GM19395 (cell line): ENCODE measurements at regions not wholly inside any gene's neighbourhood (a gene's known extent, or its start where the extent isn't known, plus 50 kb on each side); places are given as distances from the start of the nearest gene placed in this dataset.

Experiments used
- ATAC-seq: cut with Tn5 transposase; IDR thresholded peaks from one replicate; pipeline ENCODE4 v1.9.1; 2021; ENCODE audit warnings: mild to moderate bottlenecking, moderate library complexity; ENCODE audit not compliant: unreplicated experiment

DNA sequence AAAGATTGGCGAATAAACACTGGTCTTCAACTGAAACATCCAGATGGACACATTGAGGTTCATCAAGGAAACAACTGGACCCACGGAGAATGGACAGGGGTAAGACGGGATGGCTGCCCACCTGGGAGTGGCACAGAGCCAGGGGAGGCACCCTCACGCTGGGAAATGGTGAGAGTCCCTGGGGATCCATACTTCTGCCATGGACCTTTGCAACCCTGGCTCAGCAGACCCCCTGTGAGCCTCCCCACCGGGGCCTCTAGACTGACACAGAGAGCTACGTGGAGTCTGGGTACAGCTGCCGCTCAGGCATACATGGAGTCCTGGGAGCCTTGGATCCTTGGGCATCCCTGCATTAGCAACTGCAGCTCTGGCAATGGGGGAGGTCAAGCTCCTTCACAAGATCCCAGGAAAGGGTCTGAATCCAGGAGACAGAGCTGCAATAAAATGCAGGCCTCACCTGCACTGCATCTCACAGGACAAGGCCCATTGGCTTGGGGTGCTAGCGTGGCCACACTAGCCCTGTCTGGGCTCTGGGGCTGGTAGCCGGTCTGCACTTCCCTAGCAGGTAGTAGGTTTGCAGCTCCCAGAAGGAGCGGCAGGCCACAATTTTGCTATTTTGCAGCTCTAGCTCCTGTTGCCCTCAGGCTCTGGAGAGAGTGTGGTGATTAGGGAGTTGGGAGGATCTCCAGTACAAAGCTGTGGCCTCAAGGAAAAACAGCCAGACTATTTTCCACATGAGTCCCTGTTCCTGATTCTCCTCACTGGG lies 496.4 kb upstream of the LRRC4C start:
- no peak for ATAC-seq

DNA sequence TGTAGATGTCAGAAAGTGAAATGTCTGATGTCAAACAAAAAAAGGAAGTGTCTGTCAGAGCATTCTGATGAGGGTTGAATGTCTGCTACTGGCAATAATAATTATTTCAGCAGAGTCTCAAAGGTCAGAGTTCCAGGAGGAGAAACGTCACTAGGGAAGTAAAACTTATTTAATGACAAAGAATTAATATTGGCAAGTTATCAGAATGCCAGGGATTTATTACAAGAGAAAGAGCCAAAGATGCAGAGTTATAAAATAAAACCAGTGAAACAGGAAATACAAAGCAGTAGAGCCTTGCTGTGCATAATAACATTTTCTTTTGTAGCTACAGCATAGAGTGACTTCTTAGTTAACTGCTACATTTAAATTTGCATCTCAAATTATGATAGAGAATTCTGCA lies 504.0 kb upstream of the LRRC4C start:
- ATAC-seq = no peak

- no peak for ATAC-seq
These were observed 511.2 kb upstream of the LRRC4C start for GRCh38 chr11:41970681-41971080.

- ATAC-seq = no peak
These were observed 512.1 kb upstream of the LRRC4C start for GRCh38 chr11:41971592-41971991.

GRCh38 chr11:41978945-41979344 lies 519.5 kb upstream of the LRRC4C start:
- no peak for ATAC-seq

- no peak for ATAC-seq
These were observed 521.3 kb upstream of the LRRC4C start for GRCh38 chr11:41980741-41981140.

DNA sequence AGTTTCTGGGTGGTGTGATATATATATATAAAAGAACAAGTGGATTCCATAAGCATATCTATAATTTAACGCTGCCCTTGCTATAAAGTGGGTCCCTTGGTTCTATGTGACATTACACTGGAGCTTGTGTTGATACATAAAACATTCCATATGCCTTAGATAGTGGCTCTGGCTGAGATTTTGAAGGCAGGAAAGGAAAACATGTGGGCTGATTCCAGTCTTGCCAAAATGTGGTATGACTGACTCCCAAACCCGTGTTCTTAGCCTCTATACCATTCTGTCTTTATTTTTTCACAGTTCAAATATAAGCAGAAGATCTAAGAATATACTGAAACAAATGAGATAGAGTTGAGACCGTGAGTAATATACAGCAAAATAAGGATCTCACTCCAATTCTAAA lies 522.8 kb upstream of the LRRC4C start:
- no peak for ATAC-seq

- ATAC-seq = no peak
These were observed 523.5 kb upstream of the LRRC4C start for GRCh38 chr11:41982975-41983374.

GRCh38 chr11:41983475-41983874 lies 524.0 kb upstream of the LRRC4C start:
- no peak for ATAC-seq

- no peak for ATAC-seq
These were observed 524.6 kb upstream of the LRRC4C start for GRCh38 chr11:41984023-41984422.

DNA sequence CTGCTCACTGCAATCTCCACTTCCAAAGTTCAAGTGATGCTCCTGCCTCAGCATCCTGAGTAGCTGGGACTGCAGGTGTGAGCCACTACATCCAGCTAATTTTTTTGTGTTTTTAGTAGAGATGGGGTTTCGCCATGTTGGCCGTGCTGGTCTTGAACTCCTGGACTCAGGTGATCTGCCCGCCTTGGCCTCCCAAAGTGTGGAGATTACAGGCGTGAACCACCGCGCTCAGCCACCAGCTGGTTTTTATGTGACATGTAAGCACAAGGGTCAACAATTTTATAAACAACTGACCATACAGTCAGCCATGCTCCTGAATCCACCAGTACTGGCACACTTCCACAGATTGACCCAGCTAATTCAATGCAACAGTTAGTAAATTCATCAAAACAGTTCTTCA lies 526.3 kb upstream of the LRRC4C start:
- no peak for ATAC-seq

GRCh38 chr11:41988951-41989572 lies 529.6 kb upstream of the LRRC4C start:
- no peak for ATAC-seq

DNA sequence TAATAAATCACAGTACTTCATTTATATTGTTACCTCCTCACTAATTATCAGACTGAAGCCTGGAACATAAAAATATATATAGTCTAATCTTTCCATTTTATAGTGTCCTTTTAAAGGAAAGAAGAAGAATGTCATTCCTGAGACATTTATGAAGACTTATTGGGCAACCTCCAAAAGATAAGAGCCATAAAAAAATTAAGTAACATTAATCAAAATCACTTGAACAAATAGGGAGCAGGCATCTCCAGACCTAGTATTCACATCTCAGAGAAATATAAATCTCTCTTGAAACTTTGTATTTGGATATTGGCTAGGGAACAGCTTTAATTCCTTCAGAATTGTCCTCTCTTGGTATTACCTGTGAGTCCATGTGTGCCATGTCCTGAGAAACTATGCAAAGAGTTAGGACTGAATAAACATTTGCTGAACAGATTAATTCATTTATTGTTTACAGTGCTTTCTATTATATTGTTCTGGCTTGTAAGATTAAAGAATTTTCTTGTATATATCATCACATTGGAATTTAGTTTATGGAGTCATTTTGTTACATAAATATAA lies 530.5 kb upstream of the LRRC4C start:
- ATAC-seq = no peak

GRCh38 chr11:41996533-41996932 lies 537.1 kb upstream of the LRRC4C start:
- no peak for ATAC-seq

DNA sequence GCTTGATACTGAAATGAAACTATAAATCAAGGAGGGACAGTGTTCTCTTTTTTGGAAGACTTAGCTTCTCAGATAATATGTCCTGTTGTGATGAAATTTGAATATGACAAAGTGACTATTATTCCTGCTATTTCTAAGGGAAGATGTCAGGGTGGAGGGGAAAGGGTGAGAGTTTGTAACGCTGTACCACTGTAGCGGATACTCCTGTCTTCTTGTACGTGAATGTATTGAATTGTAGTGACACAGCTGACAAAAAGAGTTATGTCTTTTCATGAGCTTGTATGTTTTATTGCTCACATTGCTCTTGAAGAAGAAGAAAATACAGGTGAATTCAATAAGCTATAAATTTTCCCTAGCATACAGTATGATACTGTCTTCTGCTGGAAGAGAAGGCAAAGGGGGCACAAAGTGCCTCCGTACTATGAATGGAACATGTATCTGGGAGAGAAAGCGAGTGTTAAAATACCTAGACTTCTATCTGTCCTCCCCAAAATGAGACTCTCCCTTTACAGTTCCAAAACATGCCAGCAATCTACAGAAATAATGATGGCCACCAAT lies 538.5 kb upstream of the LRRC4C start:
- no peak for ATAC-seq

DNA sequence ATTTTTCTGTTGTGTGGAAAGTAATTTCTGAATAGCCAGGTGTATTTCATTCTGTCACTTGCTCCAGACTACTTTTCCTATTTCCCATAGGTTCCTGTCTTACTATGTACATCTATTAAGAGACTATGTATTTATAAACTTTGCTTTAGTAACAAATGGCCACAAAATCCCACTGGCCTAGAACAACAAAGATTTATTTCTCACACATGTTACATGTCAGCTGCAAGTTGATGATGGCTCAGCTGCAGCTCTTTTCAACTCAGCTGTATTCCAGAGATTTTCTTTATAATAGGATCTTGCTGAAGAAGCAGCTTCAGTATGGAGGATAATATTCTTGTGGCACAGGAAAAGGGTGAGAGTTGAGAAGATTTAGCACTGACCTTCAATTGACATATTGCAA lies 539.6 kb upstream of the LRRC4C start:
- ATAC-seq = no peak

DNA sequence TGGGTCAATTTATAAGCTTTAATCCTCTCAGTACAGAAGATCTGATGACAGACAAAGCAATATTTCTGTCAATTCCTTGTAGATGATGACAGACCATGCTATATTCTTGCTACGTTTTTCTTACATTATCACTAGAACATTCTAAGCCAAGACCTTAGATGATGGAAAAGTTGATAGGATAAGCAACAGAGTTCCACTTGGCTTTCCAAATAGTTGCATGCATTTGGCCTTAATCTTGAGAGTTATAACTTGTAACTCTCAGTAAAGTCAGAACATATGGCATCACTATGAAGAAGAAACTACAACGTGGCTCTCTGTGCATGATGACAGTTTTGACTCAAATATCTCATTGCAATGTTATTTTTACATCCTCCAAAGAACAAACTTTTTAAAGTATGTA lies 544.3 kb upstream of the LRRC4C start:
- ATAC-seq = no peak

GRCh38 chr11:42006766-42007165 lies 547.3 kb upstream of the LRRC4C start:
- ATAC-seq = no peak

- no peak for ATAC-seq
These were observed 552.8 kb upstream of the LRRC4C start for GRCh38 chr11:42012271-42012670.

GRCh38 chr11:42013656-42014201 lies 554.3 kb upstream of the LRRC4C start:
- no peak for ATAC-seq

DNA sequence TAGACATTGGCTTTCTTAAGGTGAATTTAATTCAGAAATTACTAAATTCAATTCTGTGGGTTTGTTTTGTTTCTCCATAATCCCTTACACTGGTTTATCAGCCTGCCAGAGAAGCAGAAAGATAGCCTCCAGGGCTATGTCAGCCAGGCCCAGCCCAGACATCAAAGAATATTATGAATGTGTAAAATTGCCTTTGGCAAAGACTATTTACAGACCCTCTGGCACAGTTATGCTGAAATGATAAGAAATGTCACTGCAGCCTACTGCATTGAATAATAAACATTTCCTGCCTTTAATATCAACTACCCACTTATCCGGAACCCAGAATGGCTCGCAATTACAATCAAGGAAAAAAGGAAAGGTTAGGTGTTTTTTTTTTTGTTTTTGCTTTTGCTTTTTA lies 562.5 kb upstream of the LRRC4C start:
- no peak for ATAC-seq

DNA sequence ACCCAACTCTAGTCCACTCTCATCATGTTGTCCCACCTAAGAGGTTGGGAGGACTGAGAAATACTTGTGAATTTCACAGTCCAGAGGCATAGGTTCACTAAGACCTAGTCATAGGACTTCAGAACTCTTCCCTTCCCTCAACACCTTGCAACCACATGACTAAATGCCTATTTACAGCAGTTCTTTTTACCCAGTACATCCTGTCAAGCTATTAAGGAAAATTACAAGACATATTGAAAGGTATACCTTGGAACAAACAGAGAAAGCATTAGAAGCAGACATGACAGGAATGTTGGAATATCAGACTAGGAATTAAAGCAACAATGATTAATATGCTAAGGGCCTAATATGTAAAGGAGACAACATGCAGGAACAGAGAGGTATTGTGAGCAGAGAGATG lies 563.8 kb upstream of the LRRC4C start:
- ATAC-seq = no peak
